ENCODE measurements at regions not wholly inside any gene's neighbourhood (a gene's known extent, or its start where the extent isn't known, plus 50 kb on each side); places are given as distances from the start of the nearest gene placed in this dataset.
"Not testable (repeated sequence)": the region's sequence is repeated elsewhere in the genome, so short reads cannot be mapped to it uniquely, and the experiment has no call there.

DNA sequence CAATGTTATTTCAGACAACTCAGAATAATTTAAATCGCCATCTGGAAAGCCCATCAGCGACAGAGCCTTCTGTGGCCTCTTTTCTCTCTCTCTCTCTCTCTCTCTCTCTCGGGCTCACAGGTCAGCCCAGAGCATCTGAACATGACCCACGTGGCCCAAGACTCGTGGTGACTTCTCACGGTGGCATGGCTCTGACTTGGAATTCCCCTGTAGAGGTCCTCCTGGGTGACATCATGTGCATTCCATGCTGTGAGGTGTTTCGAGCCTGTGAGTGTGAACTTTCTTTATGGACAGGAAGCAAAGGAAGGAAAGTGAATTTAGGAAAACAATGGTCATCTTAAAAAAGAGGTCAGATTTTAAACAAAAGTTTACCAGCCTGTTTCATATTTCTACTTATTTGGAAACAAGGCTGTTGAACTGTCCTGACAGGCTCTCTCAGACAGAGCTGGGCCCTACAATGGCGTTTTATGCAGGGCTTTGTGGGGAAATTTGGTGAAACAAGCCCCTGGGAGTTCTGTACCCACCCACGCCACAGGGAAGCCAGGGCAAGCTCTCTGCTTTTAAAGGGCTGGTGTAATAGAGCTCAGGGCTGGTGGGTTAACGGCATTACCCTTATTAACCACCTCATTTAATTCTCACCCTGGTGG lies 359.7 kb upstream of the ZNF32 start:
- no peak for DNase-seq (ENCODE audit: low spot score)

DNA sequence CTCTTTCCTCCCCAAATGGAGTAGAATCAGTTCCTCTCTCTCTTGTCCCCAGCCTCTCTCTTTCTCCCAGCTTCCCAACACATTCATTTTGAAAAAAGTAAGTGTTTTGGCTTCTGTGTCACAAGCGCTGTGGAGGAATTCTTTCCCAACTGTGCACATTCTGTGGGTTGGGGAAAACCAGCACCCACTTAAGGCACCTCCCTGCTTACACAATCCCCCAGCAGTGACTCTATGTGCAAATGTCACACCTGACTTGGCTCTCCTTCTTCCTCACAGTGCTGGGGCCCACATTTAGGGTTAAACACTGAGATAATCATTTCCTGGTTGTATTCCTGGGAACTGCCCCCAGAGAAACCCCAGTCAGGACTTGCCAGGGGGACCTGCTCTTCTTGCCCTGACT lies 358.1 kb upstream of the ZNF32 start:
- no peak for DNase-seq (ENCODE audit: low spot score)

DNA sequence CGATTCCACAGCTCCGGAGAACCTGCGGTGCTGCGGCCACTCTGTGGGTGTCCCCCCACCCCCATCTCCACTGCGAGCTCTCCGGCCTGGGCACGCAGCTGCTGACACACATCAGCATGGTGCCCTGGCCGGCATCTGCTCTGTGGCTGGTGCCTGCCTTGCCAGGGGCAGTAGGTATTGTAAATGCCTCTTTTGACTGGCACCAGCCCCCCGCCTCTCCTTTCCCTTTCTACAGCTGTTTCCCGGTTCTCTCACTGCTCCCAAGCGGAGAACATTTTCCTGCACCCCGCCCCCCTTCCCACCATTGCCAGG lies 357.1 kb upstream of the ZNF32 start:
- DNase-seq (ENCODE audit: low spot score), result no peak

DNA sequence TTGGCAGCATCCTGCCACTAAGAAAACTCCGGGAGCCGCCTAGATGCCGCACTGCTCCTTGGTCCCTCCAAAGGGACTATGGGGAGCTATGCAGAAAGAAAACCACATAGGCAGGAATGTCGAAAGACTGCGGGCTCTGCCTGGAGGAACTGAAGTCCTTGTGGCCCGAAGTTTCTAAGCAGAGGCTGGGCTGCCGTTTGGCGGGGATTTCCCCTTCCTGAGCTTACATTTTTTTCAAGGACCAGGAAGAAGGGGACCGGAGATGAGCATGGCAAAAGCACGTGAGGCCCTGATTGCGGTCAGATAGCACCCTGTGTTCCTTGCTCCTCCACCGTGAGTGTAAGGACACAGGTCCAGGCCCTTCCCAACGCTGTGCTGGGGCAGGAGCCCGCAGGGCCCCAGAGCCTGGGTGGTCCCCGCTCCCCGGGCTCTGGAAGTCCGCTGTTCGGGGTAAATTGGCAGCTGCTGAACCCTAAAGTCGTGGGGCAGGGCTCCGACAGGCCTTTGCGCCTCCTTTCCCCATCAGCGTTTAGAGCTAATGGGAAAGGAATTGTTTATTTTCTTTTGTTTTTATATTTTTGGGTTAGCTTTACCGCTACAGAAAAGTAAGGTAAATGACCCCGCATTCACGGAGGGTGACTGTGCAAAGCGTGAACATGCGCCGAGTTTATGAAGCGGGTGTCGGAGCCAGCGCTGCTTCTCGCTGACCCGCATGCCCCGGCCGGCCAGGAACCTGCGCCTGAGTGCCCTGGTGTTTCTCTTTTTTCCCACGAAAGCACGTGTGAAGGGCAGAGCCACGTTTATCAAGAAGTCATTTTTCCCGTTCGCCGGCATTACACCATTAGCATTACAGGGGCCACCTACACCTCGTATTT lies 356.5 kb upstream of the ZNF32 start:
- DNase-seq (ENCODE audit: low spot score), result no peak

DNA sequence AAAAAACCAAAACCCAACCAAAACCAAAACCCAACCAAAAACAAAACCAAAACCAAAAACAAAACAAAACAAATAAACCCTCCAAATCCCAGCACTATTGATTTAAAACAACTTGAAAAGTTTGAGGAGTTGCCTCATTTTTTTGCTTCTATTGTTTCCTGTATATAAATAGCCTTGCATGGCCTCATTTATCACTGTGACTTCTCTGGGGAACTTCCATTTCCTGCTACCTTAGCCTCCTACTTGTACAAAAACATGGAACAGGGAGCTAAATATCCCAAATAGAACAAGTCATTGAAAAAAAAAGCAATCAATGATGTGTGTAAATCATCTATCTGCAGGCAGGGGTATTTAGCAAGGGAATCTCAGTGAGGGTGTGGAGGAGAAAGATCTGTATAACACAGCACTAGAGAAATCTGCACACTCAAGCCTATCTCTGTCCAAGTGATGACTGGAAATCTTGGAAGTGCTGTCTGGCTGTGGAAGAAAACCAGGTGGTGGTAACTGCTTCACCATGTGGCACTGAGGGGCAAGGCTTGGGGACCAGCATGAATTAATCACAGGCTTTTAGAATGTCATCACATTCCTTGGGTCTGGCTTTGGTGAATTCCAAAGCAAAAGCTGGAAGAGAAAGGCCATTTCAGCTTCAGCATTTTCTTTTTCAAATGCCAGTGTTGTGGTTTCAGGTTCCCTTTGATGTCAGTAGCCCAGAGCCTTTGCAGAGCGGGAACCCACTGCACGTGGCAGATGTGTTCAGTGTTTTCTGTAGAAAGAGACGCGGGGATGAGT lies 349.5 kb upstream of the ZNF32 start:
- DNase-seq (ENCODE audit: low spot score), result no peak

DNA sequence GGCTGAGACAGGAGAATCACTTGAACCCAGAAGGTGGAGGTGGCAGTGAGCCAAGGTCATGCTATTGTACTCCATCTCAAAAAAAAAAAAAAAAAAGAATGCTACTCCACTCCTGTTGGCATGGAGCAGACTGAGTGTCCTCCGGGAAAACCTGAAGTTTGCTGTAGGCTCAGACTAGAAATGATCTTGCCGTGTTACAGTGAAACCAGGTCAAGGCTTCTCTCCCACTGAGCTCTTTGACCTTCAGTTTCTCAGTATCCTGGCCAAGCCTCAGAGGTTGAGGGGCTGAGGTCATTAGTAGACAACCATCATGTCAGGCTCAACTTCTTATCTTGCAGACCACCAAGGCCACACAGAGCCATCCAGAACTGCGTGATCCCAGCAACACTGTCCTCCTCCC lies 348.6 kb upstream of the ZNF32 start:
- DNase-seq (ENCODE audit: low spot score), result no peak

DNA sequence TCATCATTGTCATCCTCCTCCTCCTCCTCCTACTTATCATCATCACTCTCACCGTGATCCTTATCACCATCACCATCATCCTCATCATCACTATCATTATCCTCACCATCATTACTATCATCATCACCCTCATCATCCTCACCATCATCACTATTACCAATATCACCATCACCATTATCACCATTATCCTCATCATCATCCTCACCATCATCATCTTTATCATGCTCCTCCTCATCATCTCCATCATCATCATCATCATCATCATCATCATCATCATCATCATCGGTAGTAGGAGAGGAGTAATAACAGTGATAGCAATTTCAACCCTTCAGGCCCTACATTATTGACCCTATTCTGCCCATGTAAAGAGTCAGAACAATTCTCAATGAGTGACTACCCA lies 345.9 kb upstream of the ZNF32 start:
- DNase-seq (ENCODE audit: low spot score), result no peak

DNA sequence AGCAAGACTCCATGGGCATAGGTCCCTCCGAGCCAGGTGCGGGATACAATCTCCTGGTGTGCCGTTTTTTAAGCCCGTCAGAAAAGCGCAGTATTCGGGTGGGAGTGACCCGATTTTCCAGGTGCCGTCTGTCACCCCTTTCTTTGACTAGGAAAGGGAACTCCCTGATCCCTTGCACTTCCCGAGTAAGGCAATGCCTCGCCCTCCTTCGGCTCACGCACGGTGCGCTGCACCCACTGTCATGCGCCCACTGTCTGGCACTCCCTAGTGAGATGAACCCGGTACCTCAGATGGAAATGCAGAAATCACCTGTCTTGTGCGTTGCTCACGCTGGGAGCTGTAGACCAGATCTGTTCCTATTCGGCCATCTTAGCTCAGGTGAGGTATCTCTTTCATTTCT lies 344.1 kb upstream of the ZNF32 start:
- DNase-seq (ENCODE audit: low spot score), result not testable (repeated sequence)

DNA sequence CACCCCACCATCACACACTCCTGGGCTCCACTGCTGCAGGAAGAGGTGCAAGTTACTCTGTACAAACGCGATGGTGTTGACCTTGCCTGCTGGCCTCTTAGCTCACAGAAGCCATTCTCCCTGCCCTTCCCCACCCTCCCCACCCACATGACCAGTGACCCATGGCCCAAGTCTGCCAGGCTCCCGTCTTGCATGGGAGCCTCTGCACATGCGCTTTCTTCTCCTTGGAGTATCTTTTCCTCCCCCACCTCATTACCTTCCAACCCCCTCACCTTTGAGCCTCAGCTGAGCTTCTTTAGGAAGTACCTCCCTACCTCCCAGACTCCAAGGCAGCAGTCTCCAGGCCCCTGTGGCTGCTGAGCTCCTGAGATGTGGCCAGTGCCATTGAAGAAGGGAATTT lies 337.7 kb upstream of the ZNF32 start:
- DNase-seq (ENCODE audit: low spot score), result no peak

DNA sequence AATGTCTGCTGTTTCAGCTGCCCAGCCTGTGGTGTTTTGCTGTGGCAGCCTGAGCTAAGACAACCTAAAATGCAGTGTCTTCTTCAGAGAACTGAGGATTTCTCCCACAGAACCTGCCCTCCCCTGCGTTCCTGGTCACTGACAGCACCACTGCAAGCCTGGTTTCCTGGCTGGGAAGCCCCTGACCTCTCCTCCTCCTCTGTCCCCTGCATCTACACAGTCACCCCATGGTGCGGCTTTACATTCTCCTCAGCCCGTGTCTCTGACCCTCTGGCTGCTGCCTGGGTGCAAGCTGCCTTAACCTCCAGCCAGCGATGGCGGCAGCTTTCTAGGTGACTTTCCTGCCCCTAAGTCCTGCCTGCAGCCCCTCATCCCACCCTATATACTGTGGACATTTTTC lies 337.3 kb upstream of the ZNF32 start:
- no peak for DNase-seq (ENCODE audit: low spot score)

DNA sequence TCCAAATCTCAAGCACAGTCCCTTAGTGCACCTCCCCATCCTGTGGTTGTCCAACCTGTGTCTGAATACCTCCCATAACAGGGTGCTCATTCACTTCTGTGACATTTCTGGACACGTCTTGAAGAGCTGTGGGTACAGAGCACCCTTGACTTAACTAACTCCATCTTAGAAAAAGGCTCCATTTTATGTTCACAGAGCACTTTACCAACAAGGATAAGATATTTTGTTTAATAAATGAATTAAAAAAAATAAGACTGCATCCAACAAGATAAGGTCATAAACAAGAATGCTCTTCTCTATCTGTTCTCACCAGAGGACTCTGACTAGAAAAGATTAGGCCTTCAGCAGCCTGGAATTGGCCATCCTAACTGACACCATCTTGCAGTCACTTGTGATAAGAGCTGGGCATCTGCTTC lies 335.2 kb upstream of the ZNF32 start:
- DNase-seq (ENCODE audit: low spot score), result no peak

DNA sequence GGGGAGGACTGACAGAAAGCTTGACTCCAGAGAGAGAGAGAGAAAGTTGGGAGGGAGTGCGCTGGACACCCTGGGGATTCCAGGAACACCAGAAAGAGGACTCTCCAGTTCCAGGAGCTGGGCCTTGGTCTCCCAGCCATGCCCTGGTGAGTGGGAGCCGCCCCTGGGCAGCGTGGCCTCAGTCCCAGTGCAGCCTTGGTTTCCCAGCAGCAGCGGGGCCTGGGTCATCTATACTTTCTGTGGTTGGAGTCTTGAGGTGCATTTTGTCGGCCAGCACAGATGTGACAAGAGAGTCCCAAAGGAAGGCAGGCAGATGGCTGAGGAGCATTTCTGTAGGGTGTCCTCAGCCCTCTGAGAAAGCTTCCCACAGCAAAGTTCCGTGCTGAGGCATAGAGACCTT lies 334.7 kb upstream of the ZNF32 start:
- no peak for DNase-seq (ENCODE audit: low spot score)

DNA sequence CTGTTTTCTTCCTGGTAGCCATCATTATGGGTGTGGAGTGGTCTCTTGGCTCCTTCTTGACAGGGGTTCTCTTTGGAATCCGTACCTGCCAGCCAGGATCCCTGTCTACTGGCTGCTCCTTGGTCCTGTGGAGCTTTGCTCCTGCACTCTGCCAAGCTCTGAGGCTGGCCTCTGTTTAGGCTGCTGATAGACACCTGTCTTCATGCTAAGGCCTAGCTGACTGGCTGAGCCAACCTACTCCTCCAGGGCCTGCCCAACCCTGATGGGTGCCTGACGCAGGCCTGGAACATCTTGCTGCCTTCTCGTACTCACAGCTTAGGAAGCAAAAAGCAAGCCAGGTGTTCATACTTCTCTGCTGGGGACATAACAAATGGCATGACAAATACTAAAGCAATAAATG lies 333.6 kb upstream of the ZNF32 start:
- DNase-seq (ENCODE audit: low spot score), result no peak

DNA sequence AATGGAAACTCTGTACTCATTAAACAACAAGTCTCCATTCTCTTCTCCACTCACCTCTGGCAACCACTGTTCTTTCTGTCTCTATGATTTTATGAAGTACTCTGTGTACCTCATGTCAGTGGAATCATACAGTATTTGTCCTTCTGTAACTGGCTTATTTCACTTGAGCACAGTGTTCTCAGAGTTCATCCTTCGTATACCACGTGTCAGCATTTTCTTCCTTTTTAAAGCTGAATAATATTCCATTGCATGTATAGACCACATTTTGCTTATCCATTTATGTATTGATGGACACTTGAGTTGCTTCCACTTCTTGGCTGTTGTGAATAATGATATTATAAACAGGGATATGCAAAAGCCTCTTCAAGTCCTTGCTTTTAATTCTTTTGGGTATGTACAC lies 333.0 kb upstream of the ZNF32 start:
- no peak for DNase-seq (ENCODE audit: low spot score)

DNA sequence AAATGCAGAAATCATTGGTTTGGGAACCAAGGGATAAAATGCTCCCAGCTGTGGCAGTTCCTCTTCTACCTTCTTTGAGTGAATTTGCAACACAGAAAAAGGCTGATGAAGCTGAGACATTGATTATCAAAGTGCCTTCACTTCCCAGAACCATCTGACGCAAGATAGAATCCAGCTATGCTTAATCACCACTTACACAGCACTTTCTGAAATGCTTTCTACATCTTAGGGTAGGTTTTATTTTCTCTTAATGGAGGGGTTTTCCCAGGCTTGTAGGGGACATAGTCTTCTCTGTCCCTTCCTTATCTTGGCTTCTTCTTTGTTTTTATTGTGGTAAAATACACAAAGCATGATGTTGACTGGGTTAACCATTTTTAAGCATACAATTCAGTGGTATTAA lies 332.6 kb upstream of the ZNF32 start:
- no peak for DNase-seq (ENCODE audit: low spot score)

DNA sequence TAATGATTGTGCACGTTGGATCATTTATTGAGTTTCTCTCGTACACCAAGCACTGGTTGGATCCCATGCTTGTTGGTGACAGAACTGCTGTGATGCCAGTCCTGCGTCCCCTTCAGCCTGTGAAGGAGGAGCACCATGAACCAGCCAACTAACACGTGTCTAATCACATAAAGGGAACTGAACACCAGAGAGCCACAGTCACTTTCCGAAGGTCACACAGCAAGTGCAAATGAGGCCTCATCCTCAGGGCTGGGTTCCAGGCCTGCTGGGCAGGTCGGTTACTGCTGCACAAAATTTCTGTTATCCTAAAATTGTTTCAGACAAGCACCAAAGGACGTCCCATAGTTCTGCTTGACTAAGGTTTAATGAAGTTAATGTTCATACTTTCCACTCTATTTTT lies 332.0 kb upstream of the ZNF32 start:
- no peak for DNase-seq (ENCODE audit: low spot score)

DNA sequence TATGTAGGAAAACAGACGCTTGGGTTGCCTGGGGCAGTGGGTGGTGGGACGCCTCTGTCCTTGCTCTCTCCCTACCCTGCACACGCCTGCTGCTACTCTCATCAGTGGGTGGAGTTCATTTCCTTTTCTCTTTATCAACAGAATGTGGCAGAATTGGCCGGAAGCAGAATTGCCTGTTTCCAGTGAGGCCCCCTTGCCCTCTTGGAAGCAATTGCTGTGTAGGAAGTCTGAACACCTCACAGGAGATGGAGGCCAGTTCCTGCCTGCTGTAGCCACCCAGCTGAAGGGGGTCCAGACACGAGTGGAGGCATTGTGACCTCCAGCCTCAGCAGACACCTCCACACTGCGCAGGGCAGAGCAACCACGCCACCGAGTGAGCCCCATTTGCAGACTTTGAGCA lies 331.6 kb upstream of the ZNF32 start:
- no peak for DNase-seq (ENCODE audit: low spot score)

DNA sequence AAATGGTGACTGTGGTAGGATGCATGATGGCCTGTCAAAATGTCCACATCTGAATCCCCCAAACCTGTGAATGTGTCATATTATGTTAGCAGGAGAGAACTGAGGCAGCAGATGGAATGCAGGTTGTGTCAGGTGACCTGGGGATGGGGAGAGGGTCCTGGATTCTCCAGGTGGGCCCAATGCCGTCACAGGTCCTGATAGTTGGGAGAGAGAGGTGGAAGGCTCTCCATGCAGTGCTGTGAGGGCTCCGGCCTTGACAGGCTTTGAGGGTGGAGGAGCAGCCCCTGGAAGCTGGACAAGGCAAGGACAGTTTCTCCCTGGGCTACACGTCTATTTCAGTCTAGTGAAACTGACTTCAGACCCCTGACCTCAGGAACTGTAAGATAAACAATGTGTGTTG lies 330.9 kb upstream of the ZNF32 start:
- no peak for DNase-seq (ENCODE audit: low spot score)

DNA sequence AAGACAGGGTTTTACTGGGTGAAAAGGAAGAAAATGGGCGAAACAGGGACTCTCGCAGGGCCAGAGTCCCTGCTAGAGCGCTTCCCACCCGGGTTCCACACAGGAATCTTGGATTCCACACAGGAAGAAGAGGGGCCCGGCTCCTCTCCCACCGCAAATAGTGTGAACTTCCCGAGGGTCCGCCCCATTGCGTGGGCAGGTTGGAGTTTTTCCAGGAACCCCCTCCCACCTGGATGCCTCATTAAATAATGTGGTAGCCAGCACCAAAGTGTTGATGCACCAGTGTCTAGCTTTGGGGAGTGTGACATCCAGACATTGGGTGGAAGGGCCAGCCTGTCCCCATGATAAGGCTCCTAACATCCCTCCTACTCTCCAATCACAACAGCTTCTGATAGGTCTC lies 330.3 kb upstream of the ZNF32 start:
- no peak for DNase-seq (ENCODE audit: low spot score)

DNA sequence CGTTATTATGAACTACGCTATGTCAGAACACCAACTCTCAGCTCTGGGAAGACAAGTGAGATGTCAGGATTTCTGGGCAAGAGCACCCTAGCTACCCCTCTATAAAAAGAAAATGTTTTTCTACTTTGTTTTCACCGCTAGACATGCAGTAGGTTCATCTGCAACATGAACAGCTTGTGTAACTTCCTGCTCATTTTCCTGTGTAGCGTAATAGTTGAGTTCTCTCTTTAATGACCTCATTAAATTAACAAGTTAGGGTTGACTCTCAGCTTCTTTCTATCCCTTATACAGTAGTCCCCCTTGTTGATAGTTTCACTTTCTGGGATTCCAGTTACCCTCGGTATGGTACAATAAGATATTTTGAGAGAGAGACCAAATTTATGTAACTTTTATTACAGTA lies 329.4 kb upstream of the ZNF32 start:
- no peak for DNase-seq (ENCODE audit: low spot score)

DNA sequence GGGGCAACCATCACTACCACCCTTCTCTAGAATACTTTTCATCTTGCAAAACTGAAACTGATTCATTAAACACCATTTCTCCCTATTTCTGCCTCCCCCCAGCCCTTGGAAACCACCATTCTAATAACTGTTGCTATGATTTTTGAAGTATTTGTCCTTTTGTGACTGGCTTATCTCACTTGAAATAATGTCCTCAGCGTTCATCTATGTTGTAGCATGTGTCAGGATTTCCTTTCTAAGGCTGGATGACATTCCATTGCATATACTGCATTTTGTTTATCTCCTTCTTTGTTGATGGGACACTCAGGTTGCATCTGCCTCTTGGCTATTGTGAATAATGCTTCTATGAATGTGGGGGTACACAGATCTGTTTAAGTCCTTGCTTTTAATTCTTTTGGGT lies 327.6 kb upstream of the ZNF32 start:
- DNase-seq (ENCODE audit: low spot score), result no peak

DNA sequence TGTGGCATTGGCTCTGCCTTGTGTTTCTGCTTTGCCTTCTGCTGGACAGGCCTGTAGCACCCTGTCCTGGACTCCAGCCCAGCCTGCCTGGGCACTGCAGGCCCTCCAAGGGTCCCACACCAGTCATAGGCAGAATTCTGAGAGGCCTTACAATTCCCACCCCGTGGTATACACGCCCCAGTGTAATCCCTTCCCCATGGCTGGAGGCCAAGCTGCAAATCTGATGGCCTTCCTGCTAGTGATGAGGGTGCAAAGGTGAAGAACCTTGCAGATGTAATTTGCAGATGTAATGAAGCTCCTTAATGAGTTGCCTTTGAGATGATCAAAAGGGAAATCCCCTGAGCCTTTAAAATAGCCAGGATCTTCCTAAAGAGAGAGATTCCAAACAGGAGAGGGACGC lies 325.1 kb upstream of the ZNF32 start:
- DNase-seq (ENCODE audit: low spot score), result no peak

DNA sequence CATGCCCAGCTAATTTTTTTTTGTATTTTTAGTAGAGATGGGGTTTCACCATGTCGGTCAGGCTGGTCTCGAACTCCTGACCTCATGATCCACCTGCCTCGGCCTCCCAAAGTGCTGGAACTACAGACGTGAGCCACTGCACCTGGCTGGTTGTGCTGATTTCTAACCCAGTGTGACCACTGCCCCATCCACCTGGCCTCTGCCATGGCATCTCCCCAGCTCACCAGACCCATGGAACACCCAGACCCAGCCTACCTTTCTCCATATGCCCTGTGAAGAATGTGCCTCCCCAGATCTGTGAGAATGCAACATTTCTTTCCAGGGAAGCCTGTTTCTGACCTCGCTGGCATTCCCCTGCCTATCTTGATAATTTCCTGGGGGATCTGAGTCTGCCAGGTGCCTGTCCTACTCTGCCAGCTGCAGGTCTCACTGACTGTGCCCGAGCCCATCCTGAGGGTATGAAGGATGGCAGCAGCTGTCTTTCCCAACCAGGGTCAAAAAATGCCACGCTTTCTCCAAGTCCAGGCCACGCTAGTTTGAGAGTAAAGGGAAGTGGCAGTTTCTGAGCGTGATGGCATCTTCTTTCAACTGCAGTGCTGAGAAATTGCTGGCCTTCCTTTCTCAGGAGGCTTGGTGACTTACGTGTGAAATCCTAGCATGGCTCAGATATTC lies 324.4 kb upstream of the ZNF32 start:
- no peak for DNase-seq (ENCODE audit: low spot score)

All from iPS-NIHi11 (cell line).